ENCODE measurements at regions not wholly inside any gene's neighbourhood (a gene's known extent, or its start where the extent isn't known, plus 50 kb on each side); places are given as distances from the start of the nearest gene placed in this dataset.

DNA sequence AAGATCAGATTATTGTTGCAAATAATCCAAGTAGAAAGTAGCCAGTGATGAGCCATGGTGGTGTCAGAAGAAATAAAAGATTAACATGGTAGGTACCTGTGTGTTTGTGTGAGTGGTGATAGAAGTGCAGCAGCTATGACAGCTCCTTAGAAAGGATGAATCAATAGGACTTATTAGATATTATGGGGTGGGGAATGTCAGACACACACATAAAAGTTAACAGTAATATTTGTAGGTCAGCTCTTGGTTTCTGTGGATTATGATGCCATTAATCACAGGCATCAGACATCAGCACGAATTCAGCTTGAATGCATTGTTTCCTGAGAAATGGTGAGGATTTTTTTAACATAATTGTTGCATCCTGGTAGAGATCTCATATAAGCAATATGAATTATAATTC lies 695.7 kb downstream of the CENPC start:
- Histone ChIP-seq H3K4me1 (no peaks in the 10 kb centered on the region), H3K4me3 (no peak overlapping the region), H3K9me3 (no peaks in the 10 kb centered on the region), H3K27me3 (no peaks in the 10 kb centered on the region), H3K27ac (no peak overlapping the region), H3K36me3 (no peaks in the 10 kb centered on the region)
- TF ChIP-seq, protein P1, sequence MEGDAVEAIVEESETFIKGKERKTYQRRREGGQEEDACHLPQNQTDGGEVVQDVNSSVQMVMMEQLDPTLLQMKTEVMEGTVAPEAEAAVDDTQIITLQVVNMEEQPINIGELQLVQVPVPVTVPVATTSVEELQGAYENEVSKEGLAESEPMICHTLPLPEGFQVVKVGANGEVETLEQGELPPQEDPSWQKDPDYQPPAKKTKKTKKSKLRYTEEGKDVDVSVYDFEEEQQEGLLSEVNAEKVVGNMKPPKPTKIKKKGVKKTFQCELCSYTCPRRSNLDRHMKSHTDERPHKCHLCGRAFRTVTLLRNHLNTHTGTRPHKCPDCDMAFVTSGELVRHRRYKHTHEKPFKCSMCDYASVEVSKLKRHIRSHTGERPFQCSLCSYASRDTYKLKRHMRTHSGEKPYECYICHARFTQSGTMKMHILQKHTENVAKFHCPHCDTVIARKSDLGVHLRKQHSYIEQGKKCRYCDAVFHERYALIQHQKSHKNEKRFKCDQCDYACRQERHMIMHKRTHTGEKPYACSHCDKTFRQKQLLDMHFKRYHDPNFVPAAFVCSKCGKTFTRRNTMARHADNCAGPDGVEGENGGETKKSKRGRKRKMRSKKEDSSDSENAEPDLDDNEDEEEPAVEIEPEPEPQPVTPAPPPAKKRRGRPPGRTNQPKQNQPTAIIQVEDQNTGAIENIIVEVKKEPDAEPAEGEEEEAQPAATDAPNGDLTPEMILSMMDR (IDR thresholded peaks at IDR 0.05): no peak
- intact Hi-C loops (cut with DNase I; ENCODE audit: low total_unique reads): no loop called here
- no peak for DNase-seq

DNA sequence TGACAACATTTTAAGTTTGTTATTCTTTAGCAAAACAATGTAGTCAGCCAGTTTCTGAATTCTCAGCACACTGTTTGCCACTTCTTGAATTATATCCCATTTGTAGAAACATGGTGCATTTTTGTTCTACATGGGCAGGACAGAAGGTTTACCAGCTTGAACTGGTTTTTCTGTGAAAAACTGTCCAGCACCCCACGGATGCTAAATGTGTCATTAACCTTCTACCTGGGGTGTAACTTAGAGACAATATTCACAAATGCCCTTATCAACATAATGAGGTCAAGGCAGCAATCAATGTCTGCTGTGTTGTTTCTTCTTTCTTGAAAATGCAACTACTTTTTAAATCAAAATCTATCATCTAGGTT lies 702.6 kb downstream of the CENPC start:
- no peaks in the 10 kb centered on the region for H3K27me3 ChIP-seq
- no peaks in the 10 kb centered on the region for H3K9me3 ChIP-seq
- intact Hi-C loops (cut with DNase I; ENCODE audit: low total_unique reads): no loop called here
- H3K36me3 ChIP-seq: no peaks in the 10 kb centered on the region
- H3K27ac ChIP-seq: no peak overlapping the region
- TF ChIP-seq, protein P1 (IDR thresholded peaks at IDR 0.05): no peak
- no peak overlapping the region for H3K4me3 ChIP-seq
- no peak for DNase-seq
- no peaks in the 10 kb centered on the region for H3K4me1 ChIP-seq

DNA sequence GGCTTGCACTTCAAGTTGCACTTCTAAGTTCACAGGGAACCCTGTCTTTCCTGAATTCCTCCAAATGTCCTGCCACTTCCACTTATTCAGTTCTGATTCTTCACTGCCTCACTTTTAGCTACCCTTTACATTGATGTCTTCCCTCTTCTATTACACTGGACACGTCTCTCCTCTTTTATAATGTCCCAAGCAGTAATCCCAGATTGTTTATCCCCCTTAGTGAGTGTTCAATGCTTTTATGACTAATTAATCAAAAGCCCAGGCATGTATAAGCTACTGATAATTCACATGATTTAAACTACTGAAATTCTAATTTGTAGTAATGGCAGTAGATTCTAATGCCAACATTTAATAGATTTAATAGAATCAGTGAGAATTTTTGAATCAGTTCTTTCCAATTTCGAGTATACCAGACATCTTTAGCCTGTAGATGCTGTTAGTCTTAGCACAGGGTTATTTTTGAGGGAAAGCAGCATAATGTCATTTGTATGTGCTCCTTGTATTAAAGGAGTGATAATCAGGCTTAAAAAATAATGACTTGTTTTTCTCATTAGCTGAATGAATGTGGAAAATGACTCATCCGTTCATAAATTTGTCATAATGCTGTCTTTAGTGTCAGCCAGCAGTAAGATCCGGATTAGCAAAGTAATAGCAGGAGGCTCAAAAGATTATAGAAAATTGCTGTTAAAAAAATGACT lies 703.1 kb downstream of the CENPC start:
- H3K36me3 ChIP-seq: no peaks in the 10 kb centered on the region
- DNase-seq: no peak
- H3K27ac ChIP-seq: no peak overlapping the region
- no peaks in the 10 kb centered on the region for H3K9me3 ChIP-seq
- TF ChIP-seq, protein P1 (IDR thresholded peaks at IDR 0.05): no peak
- H3K27me3 ChIP-seq: no peaks in the 10 kb centered on the region
- intact Hi-C loops (cut with DNase I; ENCODE audit: low total_unique reads): no loop called here
- no peak overlapping the region for H3K4me3 ChIP-seq
- H3K4me1 ChIP-seq: no peaks in the 10 kb centered on the region

DNA sequence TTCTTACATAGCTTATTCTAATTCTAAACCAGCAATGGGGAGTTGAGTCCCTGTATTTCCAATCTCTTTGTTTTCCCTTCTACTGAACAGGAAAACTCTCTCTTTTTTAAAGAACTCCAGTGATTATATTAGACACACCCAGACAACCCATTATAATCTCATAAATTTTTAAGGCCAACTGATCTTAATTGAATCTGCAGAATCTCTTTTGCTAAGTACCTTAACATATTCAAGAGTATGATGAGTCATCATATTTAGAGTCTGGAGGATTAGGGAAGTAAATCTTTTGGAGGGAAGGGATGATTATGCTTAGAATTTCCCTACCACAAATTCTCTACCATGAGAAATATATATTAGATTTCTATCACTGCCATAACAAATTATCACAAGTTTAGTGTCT lies 705.1 kb downstream of the CENPC start:
- TF ChIP-seq, protein P1 (IDR thresholded peaks at IDR 0.05): no peak
- Histone ChIP-seq H3K4me1 (no peaks in the 10 kb centered on the region), H3K27ac (no peak overlapping the region), H3K27me3 (no peaks in the 10 kb centered on the region), H3K9me3 (no peaks in the 10 kb centered on the region), H3K4me3 (no peak overlapping the region), H3K36me3 (no peaks in the 10 kb centered on the region)
- intact Hi-C loops (cut with DNase I; ENCODE audit: low total_unique reads): no loop called here
- DNase-seq: no peak

DNA sequence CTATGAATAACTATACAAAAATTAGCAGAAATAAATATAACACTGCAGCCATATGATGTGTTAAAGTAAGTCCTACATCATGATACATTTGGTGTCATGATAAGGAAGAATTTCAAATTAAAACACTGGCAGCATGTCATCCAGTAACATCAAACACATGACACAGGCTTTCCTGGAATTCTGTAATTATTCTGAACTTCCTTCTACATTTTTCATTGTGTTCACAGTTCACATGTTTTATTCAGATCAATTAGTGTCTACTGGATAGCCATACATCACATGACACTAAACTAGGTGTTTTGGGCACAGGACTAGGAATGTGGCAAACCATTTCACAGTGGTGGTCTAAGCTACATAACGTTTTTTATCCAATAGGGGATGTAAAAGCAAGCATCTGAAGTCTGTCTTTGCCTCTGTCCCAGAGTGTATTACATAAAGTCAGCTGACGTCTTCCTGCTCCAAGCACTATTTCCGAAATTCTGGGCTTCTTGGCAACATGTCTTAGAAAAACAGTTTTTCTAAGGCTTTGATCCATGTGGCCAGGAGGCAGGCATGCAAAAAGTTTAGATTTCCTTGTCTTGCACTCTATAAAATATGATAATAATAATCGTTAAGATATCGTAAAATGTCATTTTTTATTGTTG lies 707.9 kb downstream of the CENPC start:
- H3K36me3 ChIP-seq: no peaks in the 10 kb centered on the region
- no peak for DNase-seq
- intact Hi-C loops (cut with DNase I; ENCODE audit: low total_unique reads): no loop called here
- no peaks in the 10 kb centered on the region for H3K27me3 ChIP-seq
- H3K4me3 ChIP-seq: no peak overlapping the region
- TF ChIP-seq, protein P1 (IDR thresholded peaks at IDR 0.05): no peak
- no peaks in the 10 kb centered on the region for H3K4me1 ChIP-seq
- H3K9me3 ChIP-seq: no peaks in the 10 kb centered on the region
- no peak overlapping the region for H3K27ac ChIP-seq
